K562 (cell line): ENCODE measurements at regions not wholly inside any gene's neighbourhood (a gene's known extent, or its start where the extent isn't known, plus 50 kb on each side); places are given as distances from the start of the nearest gene placed in this dataset.

Source experiments
- BACH1 ChIP-seq: fragments of 200-800 bp; sonication (Bioruptor generic); IDR thresholded peaks from 2 replicates; pipeline ENCODE4 v1.6.1; 2016; ENCODE audit warnings: missing genetic modification characterization, missing compliant biosample characterization
- POU5F1 ChIP-seq: fragments of 150-350 bp; IDR thresholded peaks from 2 replicates; pipeline ENCODE4 v1.6.1; 2014; ENCODE audit warnings: borderline replicate concordance, low read length, low read depth, mild to moderate bottlenecking; ENCODE audit not compliant: partially characterized antibody
- SMARCA4 ChIP-seq: fragments of 450-650 bp; IDR thresholded peaks from 2 replicates; pipeline ENCODE4 v1.6.1; 2016
- TF ChIP-seq, protein P1 (sequence below): fragments of 200-600 bp; sonication (generic); IDR thresholded peaks from one replicate; pipeline ENCODE4 v1.6.1; 2012; ENCODE audit warnings: mild to moderate bottlenecking, low read depth, low read length, inconsistent platforms
- TF ChIP-seq, protein P2 (sequence below): fragments of 450-650 bp; conservative IDR thresholded peaks from 2 replicates; pipeline ENCODE4 v1.6.1; 2016; ENCODE audit warnings: missing genetic modification characterization, low read depth, mild to moderate bottlenecking, control low read depth, missing compliant biosample characterization

DNA sequence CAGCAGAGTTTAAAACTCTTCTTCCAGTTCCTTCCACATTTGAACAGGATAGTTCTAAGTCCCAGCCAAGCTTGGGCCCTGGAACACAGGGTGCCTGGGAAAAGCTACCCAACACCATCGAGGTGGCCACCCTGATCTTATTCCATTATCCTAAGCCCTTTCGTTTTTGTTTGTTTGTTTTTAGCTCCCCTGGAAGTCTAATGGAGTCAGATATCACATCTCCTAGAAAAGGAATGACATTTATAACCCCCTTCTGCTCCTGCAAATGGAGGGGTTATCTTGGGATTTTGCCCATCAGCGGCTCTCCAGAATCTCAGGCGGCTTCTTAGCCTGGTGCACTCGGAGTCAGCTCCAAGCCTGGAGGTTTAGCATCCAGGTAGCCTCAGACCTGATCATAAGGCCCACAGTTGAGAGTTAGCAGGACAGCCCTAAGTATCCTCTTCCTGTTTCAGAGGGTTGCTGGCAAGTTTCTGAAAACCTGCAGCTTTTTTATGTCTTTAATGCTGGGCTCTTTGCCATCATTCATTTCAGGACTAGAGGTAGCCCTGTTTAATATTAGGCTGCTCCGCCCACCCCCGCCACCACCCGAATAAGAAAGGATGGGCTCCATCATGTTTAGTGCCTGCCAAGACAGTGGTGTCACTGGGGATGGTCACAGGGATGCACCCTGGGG is 230.0 kb upstream of the LNX1 start (continued):
- TF ChIP-seq, protein P1, sequence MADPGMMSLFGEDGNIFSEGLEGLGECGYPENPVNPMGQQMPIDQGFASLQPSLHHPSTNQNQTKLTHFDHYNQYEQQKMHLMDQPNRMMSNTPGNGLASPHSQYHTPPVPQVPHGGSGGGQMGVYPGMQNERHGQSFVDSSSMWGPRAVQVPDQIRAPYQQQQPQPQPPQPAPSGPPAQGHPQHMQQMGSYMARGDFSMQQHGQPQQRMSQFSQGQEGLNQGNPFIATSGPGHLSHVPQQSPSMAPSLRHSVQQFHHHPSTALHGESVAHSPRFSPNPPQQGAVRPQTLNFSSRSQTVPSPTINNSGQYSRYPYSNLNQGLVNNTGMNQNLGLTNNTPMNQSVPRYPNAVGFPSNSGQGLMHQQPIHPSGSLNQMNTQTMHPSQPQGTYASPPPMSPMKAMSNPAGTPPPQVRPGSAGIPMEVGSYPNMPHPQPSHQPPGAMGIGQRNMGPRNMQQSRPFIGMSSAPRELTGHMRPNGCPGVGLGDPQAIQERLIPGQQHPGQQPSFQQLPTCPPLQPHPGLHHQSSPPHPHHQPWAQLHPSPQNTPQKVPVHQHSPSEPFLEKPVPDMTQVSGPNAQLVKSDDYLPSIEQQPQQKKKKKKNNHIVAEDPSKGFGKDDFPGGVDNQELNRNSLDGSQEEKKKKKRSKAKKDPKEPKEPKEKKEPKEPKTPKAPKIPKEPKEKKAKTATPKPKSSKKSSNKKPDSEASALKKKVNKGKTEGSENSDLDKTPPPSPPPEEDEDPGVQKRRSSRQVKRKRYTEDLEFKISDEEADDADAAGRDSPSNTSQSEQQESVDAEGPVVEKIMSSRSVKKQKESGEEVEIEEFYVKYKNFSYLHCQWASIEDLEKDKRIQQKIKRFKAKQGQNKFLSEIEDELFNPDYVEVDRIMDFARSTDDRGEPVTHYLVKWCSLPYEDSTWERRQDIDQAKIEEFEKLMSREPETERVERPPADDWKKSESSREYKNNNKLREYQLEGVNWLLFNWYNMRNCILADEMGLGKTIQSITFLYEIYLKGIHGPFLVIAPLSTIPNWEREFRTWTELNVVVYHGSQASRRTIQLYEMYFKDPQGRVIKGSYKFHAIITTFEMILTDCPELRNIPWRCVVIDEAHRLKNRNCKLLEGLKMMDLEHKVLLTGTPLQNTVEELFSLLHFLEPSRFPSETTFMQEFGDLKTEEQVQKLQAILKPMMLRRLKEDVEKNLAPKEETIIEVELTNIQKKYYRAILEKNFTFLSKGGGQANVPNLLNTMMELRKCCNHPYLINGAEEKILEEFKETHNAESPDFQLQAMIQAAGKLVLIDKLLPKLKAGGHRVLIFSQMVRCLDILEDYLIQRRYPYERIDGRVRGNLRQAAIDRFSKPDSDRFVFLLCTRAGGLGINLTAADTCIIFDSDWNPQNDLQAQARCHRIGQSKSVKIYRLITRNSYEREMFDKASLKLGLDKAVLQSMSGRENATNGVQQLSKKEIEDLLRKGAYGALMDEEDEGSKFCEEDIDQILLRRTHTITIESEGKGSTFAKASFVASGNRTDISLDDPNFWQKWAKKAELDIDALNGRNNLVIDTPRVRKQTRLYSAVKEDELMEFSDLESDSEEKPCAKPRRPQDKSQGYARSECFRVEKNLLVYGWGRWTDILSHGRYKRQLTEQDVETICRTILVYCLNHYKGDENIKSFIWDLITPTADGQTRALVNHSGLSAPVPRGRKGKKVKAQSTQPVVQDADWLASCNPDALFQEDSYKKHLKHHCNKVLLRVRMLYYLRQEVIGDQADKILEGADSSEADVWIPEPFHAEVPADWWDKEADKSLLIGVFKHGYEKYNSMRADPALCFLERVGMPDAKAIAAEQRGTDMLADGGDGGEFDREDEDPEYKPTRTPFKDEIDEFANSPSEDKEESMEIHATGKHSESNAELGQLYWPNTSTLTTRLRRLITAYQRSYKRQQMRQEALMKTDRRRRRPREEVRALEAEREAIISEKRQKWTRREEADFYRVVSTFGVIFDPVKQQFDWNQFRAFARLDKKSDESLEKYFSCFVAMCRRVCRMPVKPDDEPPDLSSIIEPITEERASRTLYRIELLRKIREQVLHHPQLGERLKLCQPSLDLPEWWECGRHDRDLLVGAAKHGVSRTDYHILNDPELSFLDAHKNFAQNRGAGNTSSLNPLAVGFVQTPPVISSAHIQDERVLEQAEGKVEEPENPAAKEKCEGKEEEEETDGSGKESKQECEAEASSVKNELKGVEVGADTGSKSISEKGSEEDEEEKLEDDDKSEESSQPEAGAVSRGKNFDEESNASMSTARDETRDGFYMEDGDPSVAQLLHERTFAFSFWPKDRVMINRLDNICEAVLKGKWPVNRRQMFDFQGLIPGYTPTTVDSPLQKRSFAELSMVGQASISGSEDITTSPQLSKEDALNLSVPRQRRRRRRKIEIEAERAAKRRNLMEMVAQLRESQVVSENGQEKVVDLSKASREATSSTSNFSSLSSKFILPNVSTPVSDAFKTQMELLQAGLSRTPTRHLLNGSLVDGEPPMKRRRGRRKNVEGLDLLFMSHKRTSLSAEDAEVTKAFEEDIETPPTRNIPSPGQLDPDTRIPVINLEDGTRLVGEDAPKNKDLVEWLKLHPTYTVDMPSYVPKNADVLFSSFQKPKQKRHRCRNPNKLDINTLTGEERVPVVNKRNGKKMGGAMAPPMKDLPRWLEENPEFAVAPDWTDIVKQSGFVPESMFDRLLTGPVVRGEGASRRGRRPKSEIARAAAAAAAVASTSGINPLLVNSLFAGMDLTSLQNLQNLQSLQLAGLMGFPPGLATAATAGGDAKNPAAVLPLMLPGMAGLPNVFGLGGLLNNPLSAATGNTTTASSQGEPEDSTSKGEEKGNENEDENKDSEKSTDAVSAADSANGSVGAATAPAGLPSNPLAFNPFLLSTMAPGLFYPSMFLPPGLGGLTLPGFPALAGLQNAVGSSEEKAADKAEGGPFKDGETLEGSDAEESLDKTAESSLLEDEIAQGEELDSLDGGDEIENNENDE: no peak
- TF ChIP-seq, protein P2, sequence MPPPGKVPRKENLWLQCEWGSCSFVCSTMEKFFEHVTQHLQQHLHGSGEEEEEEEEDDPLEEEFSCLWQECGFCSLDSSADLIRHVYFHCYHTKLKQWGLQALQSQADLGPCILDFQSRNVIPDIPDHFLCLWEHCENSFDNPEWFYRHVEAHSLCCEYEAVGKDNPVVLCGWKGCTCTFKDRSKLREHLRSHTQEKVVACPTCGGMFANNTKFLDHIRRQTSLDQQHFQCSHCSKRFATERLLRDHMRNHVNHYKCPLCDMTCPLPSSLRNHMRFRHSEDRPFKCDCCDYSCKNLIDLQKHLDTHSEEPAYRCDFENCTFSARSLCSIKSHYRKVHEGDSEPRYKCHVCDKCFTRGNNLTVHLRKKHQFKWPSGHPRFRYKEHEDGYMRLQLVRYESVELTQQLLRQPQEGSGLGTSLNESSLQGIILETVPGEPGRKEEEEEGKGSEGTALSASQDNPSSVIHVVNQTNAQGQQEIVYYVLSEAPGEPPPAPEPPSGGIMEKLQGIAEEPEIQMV (tag): no peak
- TF ChIP-seq POU5F1 (no peak), SMARCA4 (no peak), BACH1 (no peak)
